Keratinocyte (primary cell): ENCODE measurements at regions not wholly inside any gene's neighbourhood (a gene's known extent, or its start where the extent isn't known, plus 50 kb on each side); places are given as distances from the start of the nearest gene placed in this dataset.

Experiments
- CTCF ChIP-seq, 3 experiments: IDR thresholded peaks in 1 of 3; conservative IDR thresholded peaks in 1 of 3; optimal IDR thresholded peaks in 1 of 3; 2 replicates in 2 of 3; 3 replicates in 1 of 3; pipeline versions ENCODE3 to v1.5.1; 2011; ENCODE audit warnings: low read length in 3 of 3, mild to moderate bottlenecking in 3 of 3, moderate library complexity in 2 of 3, control low read depth in 1 of 3, inconsistent platforms in 1 of 3; ENCODE audit not compliant: insufficient read depth in 2 of 3; ENCODE audit errors: extremely low read depth in 1 of 3
- EZH2 ChIP-seq: IDR thresholded peaks from one replicate; pipeline ENCODE4 v1.6.1; 2012; ENCODE audit warnings: inconsistent platforms, mild to moderate bottlenecking, low read length, moderate library complexity

GRCh38 chr2:173463846-173464245 lies 109.2 kb downstream of the CDCA7 start:
- TF ChIP-seq CTCF (optimal IDR thresholded peaks at IDR 0.05 in 1 of 3, IDR thresholded peaks at IDR 0.05 in 1 of 3, conservative IDR thresholded peaks at IDR 0.05 in 1 of 3; ENCODE audit: extremely low read depth in 1 of 3, insufficient read depth in 2 of 3, low read length in 3 of 3) (no peak), EZH2 (no peak)
